Loucy (cell line): ENCODE measurements at regions not wholly inside any gene's neighbourhood (a gene's known extent, or its start where the extent isn't known, plus 50 kb on each side); places are given as distances from the start of the nearest gene placed in this dataset.

Source experiments
- H2AFZ ChIP-seq: fragments of 200-600 bp; sonication (generic); 2 replicates; pipeline ENCODE4 v1.6.0; 2016; ENCODE audit warnings: antibody characterized with exemption, mild to moderate bottlenecking, low read length, moderate library complexity
- H3F3A ChIP-seq: fragments of 200-600 bp; 2 replicates; pipeline ENCODE4 v1.6.0; 2016; ENCODE audit warnings: antibody characterized with exemption, low read depth, mild to moderate bottlenecking
- H3K27me3 ChIP-seq: fragments of 200-600 bp; sonication (generic); 2 replicates; pipeline ENCODE4 v1.6.1; 2014; ENCODE audit warnings: low read length, mild to moderate bottlenecking; ENCODE audit not compliant: insufficient read depth, poor library complexity, severe bottlenecking
- H3K36me3 ChIP-seq: fragments of 200-600 bp; sonication (generic); 2 replicates; pipeline ENCODE4 v1.6.1; 2016; ENCODE audit warnings: low read length; ENCODE audit not compliant: insufficient read depth
- H3K4me1 ChIP-seq: fragments of 200-600 bp; sonication (generic); 2 replicates; pipeline ENCODE4 v1.5.1; 2014; ENCODE audit warnings: low read length, mild to moderate bottlenecking; ENCODE audit not compliant: insufficient read depth, poor library complexity, severe bottlenecking
- H3K4me2 ChIP-seq: fragments of 200-600 bp; sonication (generic); 2 replicates; pipeline ENCODE4 v1.6.0; 2014; ENCODE audit warnings: antibody characterized with exemption, low read length, low read depth, mild to moderate bottlenecking; ENCODE audit not compliant: poor library complexity, severe bottlenecking
- H3K4me3 ChIP-seq: fragments of 200-600 bp; sonication (generic); 2 replicates; pipeline ENCODE4 v1.5.1; 2014; ENCODE audit warnings: low read length, mild to moderate bottlenecking, mixed read lengths; ENCODE audit not compliant: poor library complexity, severe bottlenecking
- H3K79me2 ChIP-seq: fragments of 200-600 bp; sonication (generic); 2 replicates; pipeline ENCODE4 v1.6.1; 2014; ENCODE audit warnings: low read length; ENCODE audit not compliant: insufficient read depth
- H3K9ac ChIP-seq: fragments of 200-600 bp; sonication (generic); 2 replicates; pipeline ENCODE4 v1.6.0; 2014; ENCODE audit warnings: mild to moderate bottlenecking, low read depth, low read length, moderate library complexity; ENCODE audit not compliant: poor library complexity, severe bottlenecking
- H3K9me2 ChIP-seq: fragments of 200-600 bp; sonication (generic); replicated peaks from 2 replicates; pipeline ENCODE4 v1.6.1; 2016; ENCODE audit warnings: low read depth, low read length, mixed read lengths
- H3K9me3 ChIP-seq: fragments of 200-600 bp; sonication (generic); 2 replicates; pipeline ENCODE4 v1.6.1; 2014; ENCODE audit warnings: mild to moderate bottlenecking, antibody characterized with exemption, low read length, low read depth; ENCODE audit not compliant: insufficient read depth
- H4K20me1 ChIP-seq: fragments of 200-600 bp; sonication (generic); 2 replicates; pipeline ENCODE4 v1.6.0; 2014; ENCODE audit warnings: antibody characterized with exemption, low read length, mild to moderate bottlenecking; ENCODE audit not compliant: insufficient read depth, poor library complexity, severe bottlenecking
- EZH2phosphoT487 ChIP-seq: fragments of 200-600 bp; IDR thresholded peaks from 2 replicates; pipeline ENCODE4 v1.6.1; 2018; ENCODE audit warnings: antibody characterized with exemption, mild to moderate bottlenecking, moderate library complexity, borderline replicate concordance
- TF ChIP-seq, protein P1 (sequence below): fragments of 200-600 bp; sonication (generic); conservative IDR thresholded peaks from 2 replicates; pipeline ENCODE4 v1.5.1; 2014; ENCODE audit warnings: mild to moderate bottlenecking, antibody characterized with exemption, low read length

DNA sequence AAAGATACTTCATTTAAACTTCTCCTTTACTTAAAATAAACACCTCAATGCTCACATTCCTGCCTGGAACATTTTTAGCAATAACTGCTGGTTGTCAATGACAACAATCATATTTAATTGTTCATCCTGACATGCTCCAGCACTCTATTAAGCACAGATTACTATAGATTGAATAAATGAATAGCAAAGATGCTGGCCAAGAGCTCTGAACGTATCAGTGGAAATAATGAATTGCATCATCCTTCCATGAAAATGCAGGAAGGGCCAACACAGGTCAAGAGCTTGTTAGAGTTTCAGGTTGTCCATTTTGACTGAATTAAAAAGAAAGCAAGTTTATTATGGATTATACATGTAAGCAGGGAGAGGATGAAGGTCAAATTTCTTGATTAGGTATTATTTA, 994.0 kb downstream of the TSN start:
- no peaks in the 10 kb centered on the region for H3K79me2 ChIP-seq
- H3K9me2 ChIP-seq, result 0 out of 2 replicates have a peak, but pooled peaks cover 3% of the 10 kb centered on the region
- no peaks in the 10 kb centered on the region for H4K20me1 ChIP-seq
- no peak overlapping the region for H3K9ac ChIP-seq
- H3K4me1 ChIP-seq, result no peaks in the 10 kb centered on the region
- H3K27me3 ChIP-seq, result no peaks in the 10 kb centered on the region
- H3K9me3 ChIP-seq, result no peaks in the 10 kb centered on the region
- H3K4me2 ChIP-seq, result no peak overlapping the region
- no peaks in the 10 kb centered on the region for H3K36me3 ChIP-seq
- H3K4me3 ChIP-seq, result no peak overlapping the region
- TF ChIP-seq, protein P1, sequence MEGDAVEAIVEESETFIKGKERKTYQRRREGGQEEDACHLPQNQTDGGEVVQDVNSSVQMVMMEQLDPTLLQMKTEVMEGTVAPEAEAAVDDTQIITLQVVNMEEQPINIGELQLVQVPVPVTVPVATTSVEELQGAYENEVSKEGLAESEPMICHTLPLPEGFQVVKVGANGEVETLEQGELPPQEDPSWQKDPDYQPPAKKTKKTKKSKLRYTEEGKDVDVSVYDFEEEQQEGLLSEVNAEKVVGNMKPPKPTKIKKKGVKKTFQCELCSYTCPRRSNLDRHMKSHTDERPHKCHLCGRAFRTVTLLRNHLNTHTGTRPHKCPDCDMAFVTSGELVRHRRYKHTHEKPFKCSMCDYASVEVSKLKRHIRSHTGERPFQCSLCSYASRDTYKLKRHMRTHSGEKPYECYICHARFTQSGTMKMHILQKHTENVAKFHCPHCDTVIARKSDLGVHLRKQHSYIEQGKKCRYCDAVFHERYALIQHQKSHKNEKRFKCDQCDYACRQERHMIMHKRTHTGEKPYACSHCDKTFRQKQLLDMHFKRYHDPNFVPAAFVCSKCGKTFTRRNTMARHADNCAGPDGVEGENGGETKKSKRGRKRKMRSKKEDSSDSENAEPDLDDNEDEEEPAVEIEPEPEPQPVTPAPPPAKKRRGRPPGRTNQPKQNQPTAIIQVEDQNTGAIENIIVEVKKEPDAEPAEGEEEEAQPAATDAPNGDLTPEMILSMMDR, result no peak
- TF ChIP-seq EZH2phosphoT487, result no peak
- H3F3A ChIP-seq, result no peaks in the 10 kb centered on the region
- H2AFZ ChIP-seq, result no peak overlapping the region

DNA sequence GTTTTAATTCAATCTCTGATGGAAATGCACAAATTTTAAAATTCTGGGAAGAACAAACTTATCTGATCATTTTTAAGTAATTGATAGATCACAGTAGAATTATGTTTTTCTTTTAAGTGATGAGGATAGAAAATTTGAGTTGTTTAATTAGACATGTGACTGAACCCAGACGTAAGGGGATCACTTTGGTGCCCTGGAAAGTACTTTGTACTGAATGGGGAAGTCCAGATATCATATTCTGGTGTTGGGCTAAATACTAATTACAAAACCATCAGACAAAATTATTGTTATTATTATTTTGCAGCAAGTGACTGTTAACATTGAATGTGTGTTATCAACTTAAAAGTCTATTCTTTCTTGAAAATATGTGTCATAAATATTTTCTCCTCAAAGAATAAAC, 994.6 kb downstream of the TSN start:
- H3K4me2 ChIP-seq, result no peak overlapping the region
- H3K27me3 ChIP-seq, result no peaks in the 10 kb centered on the region
- 0 out of 2 replicates have a peak, but pooled peaks cover 3% of the 10 kb centered on the region for H3K9me2 ChIP-seq
- TF ChIP-seq, protein P1, result no peak
- TF ChIP-seq EZH2phosphoT487, result no peak
- no peaks in the 10 kb centered on the region for H3K79me2 ChIP-seq
- H3K4me3 ChIP-seq, result no peak overlapping the region
- H3K4me1 ChIP-seq, result no peaks in the 10 kb centered on the region
- no peaks in the 10 kb centered on the region for H3K36me3 ChIP-seq
- H3K9ac ChIP-seq, result no peak overlapping the region
- no peaks in the 10 kb centered on the region for H3F3A ChIP-seq
- H2AFZ ChIP-seq, result no peak overlapping the region
- no peaks in the 10 kb centered on the region for H4K20me1 ChIP-seq
- no peaks in the 10 kb centered on the region for H3K9me3 ChIP-seq

DNA sequence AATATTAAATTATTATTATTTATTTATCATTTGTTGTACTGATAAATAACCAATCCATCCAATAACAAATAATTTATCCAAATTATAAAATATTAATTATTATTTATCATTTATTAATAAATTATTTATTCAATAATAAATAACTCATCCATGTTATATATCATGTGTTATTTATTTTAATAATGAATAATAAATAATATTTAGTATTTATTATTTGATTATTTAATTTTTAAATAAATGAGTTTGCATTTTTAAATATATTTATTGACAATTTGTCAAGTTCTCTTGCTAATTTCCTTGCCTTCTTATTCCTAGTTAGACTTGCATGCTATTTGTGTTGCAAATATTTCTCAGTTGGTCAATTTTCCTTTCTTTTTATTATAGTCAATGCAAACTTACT, 995.4 kb downstream of the TSN start:
- Histone ChIP-seq H2AFZ (no peak overlapping the region), H3K79me2 (no peaks in the 10 kb centered on the region), H3K27me3 (no peaks in the 10 kb centered on the region), H4K20me1 (no peaks in the 10 kb centered on the region), H3K4me2 (no peak overlapping the region), H3K9me2 (0 out of 2 replicates have a peak, but pooled peaks cover 3% of the 10 kb centered on the region), H3F3A (no peaks in the 10 kb centered on the region), H3K4me1 (no peaks in the 10 kb centered on the region), H3K9me3 (no peaks in the 10 kb centered on the region), H3K9ac (no peak overlapping the region), H3K36me3 (no peaks in the 10 kb centered on the region), H3K4me3 (no peak overlapping the region)
- TF ChIP-seq, protein P1, result no peak
- TF ChIP-seq EZH2phosphoT487, result no peak
